Left cardiac atrium (tissue), 4 donors: ENCODE measurements at regions not wholly inside any gene's neighbourhood (a gene's known extent, or its start where the extent isn't known, plus 50 kb on each side); places are given as distances from the start of the nearest gene placed in this dataset.
"Not testable (repeated sequence)": the region's sequence is repeated elsewhere in the genome, so short reads cannot be mapped to it uniquely, and the experiment has no call there.

Experiments
- ATAC-seq, 2 donors: fragments of 200-7000 bp; cut with Tn5 transposase; one replicate each; pipeline ENCODE4 v1.9.1; 2020; ENCODE audit warnings: mild to moderate bottlenecking in 2 of 2, moderate library complexity in 2 of 2
- DNase-seq: peaks from one replicate; pipeline ENCODE4 v3.0.0-alpha.2; 2020
- intact Hi-C, 2 donors: fragments of 100-400 bp; cut with DNase I; formaldehyde crosslinking; loops; one replicate each; pipeline versions ENCODE4 v1.14.1 to v1.15.1; 2022 to 2023
- donor health status: DM: no; HTN: yes; CAD: no.
- donor health status: DM: no; HTN: yes; CAD: no; lungs with severe emphysema.
- donor health status: DM: yes; HTN: yes; CAD: no.
- donor health status: Dilated cardiomyopathy.

DNA sequence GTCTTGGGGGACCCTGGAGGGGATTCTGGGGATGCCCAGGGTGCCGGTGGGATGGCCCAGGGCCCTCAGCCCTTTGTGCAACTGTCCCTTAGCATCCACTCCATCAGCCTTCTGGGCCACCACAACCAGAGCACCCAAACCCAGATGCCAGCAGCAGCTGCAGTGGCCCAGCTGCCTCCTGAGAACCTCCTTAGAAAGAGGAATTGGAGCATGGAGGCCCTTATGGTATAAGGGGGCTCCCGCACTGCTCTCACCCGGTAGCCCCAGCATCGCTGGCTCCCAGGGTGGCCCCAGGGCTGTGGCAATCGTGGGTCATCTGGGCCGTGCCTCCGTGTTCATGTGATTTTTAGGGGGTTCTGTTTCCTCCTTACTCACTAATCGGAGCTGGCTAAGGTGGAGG lies 463.3 kb downstream of the ICE1 start:
- intact Hi-C loops: loop anchor here in 1 of 2 donors (10.0 kb wide), 1 partner anchor 391 kb away; no protein-coding TSS in a partner anchor
- ATAC-seq (no peak), DNase-seq (no peak)

DNA sequence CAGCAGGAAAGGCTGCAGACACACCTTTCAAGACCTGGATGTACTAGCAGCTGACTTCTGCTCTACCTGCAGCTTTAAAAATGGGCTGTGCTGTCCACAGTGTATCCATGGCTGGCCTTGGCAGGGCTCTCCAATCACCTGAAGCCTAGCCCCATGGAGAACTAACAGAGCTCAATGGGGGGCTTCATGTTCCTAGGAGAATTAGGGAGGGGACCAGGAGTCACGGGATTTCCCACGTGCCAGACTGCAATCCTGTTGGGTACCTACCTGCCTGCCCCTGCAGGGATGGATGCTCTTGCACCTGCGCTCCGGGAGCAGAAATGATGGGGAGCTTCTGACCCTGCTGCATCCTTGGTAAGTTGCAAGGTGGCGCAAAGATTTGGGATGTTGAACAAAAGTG lies 462.1 kb downstream of the ICE1 start:
- DNase-seq: no peak
- intact Hi-C loops: loop anchor here in 1 of 2 donors (10.0 kb wide), 1 partner anchor 390 kb away; no protein-coding TSS in a partner anchor
- ATAC-seq: no peak

DNA sequence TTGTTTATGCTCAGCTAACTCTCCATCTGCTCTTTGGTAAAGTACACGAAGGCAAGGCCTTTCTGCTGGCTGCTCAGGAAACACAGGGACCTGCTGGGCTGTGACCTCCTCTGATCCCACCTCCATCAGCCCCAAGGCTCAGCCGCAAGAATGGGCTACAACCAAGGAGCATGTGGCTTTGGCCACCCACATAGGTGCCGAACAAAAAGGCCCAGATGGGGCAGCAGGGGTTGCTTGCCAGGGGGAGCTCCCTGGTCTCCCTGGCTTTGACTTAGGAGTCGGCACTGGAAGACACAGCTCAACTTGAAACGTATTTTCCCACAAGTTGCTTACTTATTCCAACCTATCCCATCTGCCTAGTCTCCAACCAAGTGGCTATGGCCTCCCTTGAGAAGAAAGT lies 461.1 kb downstream of the ICE1 start:
- DNase-seq (no peak), ATAC-seq (no peak)
- intact Hi-C loops: loop anchor here in 1 of 2 donors (10.0 kb wide), 1 partner anchor 389 kb away; no protein-coding TSS in a partner anchor

DNA sequence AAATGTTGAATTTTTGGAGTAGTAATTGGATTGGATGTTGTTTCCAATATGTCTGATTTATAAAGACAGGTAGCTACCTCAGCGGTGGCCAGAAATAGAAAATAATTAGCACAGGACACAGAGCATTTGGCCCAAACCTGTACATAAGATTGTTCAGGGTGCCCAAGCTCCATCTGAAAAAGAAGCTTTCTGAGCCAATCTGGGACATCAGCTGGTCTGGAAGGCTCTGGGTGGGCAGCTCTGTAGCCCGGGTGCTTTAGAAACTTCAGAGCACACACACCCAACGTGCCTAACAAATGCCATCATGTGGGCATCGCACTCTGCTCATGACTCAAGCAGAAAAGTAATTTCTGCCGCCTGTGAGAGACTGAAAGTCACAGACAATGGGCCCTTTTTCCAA lies 460.7 kb downstream of the ICE1 start:
- DNase-seq (no peak), ATAC-seq (no peak)
- intact Hi-C loops: loop anchor here in 1 of 2 donors (10.0 kb wide), 1 partner anchor 388 kb away; no protein-coding TSS in a partner anchor

DNA sequence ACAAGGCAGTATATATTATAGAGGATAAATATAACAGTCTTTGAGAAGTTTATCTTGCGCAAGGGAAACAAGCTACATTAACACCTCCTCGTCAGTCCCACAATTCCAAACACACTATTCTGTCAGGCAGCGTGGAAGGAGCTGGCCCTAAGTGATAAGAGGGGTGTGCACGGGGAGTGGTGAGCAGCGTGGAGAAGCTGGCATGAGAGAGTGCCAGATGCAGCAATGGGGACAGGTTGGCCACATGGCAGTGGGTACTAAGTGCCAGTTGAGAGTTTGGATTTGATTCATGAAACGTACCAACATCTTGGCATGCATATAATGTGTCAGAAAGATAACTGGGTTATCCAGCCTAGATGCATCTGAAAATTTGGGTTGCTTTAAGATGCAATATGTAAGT lies 460.2 kb downstream of the ICE1 start:
- DNase-seq: no peak
- intact Hi-C loops: loop anchor here in 1 of 2 donors (10.0 kb wide), 1 partner anchor 388 kb away; no protein-coding TSS in a partner anchor
- no peak for ATAC-seq

DNA sequence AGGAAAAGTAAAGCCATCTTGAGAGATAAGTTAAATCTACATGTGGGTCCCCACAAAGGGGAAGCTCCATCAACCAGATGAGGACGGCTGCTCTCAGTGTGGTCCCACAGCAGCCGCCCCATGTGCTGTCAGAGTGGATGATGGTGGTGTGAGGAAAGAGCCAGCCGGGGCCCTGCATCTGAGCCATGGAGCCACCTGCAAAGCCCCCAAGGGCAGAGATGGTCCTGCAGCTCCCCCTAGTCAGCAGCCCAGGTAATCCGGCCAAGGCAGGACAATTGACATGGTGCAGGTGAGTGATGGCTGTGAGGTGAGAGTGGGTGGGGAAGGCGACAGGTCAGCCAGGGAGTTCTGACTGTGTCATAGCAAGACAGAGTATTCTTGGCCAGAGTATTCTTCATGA lies 458.8 kb downstream of the ICE1 start:
- ATAC-seq: no peak
- no peak for DNase-seq
- intact Hi-C loops: loop anchor here in 1 of 2 donors (10.0 kb wide), 1 partner anchor 386 kb away; no protein-coding TSS in a partner anchor

DNA sequence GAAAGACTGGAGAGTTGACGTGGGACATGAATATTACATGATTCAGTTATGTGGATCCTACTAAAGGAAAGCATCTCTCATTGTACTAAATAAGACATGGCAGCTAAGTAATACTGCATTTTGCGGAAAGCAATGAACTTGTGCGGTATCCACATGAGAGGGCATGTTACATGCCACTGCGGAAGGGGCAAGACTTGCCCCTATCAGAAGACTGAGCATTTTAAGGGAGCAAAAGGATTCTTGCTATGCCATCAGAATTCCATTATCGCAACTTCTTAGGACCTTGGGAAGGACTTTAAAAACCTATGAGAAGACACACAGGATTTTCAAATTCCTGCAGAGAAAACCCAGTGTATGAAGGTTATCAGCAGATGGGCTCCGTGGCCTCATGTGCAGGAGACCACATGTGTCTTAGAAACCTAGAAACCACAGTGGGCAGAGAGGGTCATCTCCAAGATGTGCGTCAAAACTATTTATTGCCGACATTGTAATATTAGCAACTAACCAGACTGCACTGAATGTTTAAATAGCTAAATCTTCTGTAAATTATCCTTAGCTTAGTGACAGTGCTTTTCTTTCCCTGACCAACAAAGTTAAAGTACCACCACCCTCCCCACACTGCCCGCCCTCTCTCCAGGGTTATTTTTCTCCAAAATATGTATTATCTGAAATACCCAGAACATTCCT lies 457.7 kb downstream of the ICE1 start:
- no peak for ATAC-seq
- intact Hi-C loops: loop anchor here in 1 of 2 donors (10.0 kb wide), 1 partner anchor 385 kb away; no protein-coding TSS in a partner anchor
- no peak for DNase-seq

DNA sequence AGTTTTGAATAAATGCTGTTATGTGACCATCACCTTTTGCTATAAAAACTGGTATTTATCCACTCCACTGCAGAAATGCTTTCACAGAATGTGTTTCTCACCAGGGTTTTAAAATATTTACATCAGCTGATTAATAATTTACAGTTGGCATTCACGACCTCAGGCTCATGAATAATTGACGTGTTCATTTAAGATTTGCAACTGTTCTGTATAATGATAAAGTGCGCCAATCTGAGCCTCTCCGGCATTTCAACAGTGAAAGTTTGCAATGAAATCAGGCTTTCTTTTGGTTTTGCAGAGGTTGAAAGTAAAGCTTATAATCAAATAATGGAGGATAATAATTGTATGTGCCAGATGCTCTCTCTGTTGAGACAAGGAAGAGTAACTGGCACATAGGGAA lies 434.9 kb downstream of the ICE1 start:
- ATAC-seq: no peak
- DNase-seq: no peak
- intact Hi-C loops: no loop called here

DNA sequence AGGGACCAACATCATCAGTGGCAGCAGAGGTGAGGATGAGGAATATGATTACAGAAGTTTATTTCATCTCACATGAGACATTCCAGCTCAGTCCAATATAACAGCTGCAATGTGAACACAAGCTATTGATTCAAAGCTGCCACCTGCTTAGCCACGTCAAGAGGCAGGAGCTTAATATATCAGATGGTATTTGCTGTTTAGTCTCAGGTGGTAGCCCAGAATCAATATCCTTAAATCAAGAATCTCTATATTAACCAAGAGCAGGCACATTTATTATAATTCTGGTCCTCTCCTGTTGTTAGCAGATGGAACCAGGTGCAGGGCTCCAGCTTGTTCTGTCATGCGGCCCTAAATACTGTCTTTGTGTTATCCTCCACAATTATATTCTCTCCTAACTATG lies 431.6 kb downstream of the ICE1 start:
- DNase-seq: no peak
- no peak for ATAC-seq
- intact Hi-C loops: no loop called here

DNA sequence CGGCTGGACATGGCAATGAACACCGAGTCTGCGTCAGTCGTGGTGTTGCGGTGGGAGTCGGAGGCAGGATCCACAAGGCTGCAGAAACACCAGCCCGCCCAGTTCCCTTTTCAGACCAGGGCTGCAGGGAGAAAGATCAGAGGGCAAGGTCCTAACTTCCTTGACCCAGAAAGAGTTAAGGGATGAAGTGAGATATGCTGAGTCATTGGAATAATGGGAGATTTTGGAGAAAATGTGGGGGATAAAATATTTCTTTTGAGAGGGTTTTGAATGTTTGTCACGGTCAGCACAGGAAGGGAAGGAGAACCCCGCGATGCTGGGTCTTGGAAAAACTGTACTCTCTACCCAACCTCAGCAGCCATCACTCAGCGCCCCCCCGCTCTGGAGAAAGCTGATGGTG lies 416.0 kb downstream of the ICE1 start:
- no peak for DNase-seq
- intact Hi-C loops: no loop called here
- ATAC-seq: no peak

DNA sequence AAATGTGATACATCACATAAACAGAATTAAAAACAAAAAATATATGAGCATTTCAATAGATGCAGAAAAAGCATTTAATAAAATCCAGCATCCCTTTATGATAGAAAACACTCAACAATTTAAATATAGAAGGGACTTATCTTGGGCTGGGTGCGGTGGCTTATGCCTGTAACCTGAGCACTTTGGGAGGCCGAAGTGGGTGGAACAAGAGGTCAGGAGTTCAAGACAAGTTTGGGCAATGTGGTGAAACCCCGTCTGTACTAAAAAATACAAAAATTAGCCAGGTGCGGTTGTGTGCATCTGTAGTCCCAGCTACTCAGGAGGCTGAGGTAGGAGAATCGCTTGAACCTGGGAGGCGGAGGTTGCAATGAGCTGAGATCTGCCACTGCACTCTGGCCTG lies 409.1 kb downstream of the ICE1 start:
- DNase-seq, ATAC-seq, intact Hi-C loops: not testable (repeated sequence)

DNA sequence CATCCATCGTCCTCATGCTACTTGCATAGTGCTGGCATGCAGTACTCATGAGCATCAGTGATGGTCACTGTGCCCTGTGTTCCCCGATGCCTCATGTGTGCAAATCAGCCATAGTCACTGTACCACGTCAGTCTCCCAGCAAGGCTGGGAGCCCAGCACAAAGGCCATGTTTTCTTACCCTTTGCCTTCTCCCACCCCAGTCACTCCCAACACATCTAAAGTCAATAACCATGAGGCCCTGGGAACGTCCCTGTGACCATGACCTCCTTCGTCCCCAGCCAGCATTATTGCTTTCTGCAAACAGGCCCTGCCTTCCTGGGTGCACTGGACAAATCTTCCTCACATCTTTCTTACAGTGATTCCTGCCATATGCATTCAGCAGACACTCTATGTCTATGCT lies 406.1 kb downstream of the ICE1 start:
- no peak for DNase-seq
- ATAC-seq: no peak
- intact Hi-C loops: no loop called here

DNA sequence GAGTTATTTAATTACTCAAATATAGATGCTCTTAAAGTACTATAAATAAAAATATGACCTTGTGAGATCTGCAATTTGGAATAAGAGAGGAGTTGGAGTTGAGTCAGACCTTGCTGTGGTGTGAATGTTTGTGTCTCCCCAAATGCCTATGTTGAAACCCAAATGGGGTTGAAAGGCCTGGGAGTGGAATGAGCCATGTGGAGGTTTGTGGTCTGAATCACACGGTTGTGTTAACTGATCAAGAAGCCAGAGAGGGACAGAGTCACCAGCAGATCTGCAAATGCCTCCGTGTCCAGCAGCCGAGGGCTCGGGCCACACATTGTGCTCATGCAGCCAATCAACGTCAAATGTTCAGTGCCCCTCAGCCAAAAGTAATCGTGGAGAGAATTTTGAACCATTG lies 404.4 kb downstream of the ICE1 start:
- DNase-seq (no peak), ATAC-seq (no peak)
- intact Hi-C loops: no loop called here

DNA sequence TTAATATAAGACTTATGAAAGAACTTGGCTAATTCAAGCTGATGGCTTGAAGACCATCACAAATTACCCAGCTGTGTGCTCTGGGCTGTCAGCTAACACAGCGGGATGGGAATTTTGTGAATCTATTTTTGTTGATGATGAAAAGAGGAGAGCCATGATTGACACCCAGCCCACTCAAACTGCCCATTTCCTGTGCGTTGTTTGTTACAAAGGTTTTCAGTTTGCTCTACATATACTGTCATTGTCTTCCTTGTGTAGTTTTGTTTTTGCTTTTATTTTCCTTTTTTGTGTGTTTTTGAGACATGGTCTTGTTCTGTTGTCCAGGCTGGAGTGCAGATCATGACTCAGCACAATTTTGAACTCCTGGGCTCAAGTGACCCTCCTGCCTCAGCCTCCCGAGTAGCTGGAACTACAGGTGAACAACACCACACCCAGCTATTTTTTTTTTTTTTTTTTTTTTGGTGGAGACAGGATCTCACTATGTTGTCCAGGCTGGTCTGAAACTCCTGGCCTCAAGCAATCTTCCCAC lies 400.3 kb downstream of the ICE1 start:
- no peak for DNase-seq
- intact Hi-C loops: no loop called here
- no peak for ATAC-seq

DNA sequence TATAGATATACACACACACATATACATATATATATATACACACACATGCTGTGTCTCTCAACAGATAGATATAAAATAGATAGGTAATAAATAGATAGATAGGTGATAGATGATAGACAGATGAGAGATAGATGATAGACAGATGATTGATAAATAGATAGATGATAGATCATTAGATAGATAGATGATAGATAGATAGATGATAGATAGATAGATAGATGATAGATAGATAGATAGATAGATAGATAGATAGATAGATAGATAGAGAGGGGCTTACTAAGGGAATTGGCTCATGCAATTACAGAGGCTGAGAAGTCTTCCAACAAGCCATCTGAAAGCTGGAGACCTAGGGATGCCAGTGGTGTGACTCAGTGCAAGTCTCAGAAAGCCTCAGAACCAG lies 394.5 kb downstream of the ICE1 start:
- intact Hi-C loops: no loop called here
- DNase-seq (no peak), ATAC-seq (no peak)

DNA sequence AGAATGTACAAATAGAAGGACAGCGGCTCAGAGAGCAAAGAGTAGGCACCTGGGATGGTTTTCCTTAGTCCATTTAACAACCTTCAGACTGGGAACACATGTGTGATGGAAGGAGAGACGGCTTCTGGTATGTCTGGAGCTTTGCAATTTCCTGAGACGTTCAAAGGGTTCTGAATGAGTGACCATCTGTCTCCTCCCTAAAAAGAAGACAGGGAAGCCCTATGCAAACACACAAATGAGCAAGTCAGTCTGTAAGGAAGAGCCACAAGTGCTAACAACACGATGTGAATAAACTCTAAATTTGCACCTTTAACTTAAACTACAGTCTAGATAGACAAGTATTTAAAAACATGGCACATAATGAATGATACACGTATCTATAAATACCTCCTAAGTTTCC lies 391.0 kb downstream of the ICE1 start:
- DNase-seq (no peak), ATAC-seq (no peak)
- intact Hi-C loops: no loop called here

DNA sequence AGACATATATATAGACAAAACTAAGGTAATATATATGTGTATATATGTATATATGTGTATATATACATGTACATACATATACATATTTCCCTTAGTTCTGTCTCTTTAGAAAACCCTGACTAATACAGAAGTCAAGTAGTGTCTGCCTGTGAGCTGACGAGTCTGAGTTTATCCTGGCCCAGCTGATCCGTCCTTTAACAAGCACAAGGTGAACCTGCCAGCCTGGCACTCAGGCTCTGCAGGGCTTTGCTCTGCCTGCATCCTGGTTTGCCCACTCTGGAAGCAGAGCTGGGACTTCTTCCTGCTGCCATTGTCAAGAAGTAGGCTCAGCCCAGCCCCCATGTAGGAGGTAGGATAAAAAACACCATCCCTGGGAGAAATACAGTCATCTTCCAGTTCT lies 388.0 kb downstream of the ICE1 start:
- intact Hi-C loops: no loop called here
- peak; percentile 23 for DNase-seq
- ATAC-seq: no peak

DNA sequence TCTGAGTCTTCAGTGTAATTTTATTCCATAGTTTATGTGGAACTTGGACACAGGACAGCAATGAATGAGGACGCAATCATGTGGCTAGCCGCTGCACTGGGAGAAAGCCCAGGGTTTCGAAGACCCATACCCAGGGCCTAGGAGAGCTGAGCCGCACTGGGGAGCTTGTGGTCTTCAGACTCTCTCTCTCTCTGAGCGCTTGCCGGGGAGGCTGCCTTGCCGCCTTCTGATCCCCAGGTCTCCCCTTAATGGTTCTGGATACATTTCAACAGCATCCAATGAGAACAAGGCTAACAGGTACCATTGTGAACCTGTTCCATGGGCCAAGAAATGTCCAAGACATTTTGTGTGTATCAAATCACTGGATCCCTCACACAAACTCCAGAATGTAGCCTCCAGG lies 383.4 kb downstream of the ICE1 start:
- intact Hi-C loops: no loop called here

DNA sequence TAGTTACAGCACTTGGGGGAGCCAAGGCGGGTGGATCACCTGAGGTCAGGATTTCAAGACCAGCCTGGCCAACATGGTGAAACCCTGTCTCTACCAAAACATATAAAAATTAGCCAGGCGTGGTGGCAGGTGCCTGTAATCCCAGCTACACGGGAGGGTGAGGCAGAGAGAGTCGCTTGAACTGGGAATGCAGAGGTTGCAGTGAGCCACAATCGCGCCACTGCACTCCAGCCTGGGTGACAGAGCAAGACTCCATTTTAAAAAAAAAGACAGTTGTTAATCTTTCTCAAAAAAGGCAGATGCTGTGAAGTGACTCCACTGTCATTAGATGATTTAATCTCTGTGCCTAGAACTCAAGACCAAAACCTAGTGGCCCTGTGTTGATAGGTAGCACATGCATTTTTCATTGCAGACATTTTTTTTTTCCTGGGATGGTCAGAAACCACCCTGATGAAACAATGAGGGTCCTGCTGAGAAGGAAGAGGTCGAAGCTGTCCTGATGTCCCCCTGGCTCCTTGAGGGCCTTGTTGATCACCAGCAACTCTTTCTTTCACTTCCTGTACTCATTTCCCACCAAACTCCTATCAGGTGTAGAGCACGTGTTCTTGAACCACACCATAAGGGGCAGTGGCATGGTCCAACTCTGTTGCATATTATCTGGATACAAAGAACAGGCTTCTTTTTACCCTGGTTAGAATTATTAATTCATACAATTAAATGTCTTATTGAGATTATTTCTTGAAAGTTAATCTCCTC lies 382.2 kb downstream of the ICE1 start:
- ATAC-seq (no peak), DNase-seq (no peak)
- intact Hi-C loops: no loop called here

More for the DNA sequence above, 383.4 kb downstream of the ICE1 start:
- ATAC-seq: no peak
- no peak for DNase-seq
